Left ventricle myocardium superior (tissue), 1 donor: ENCODE measurements at regions not wholly inside any gene's neighbourhood (a gene's known extent, or its start where the extent isn't known, plus 50 kb on each side); places are given as distances from the start of the nearest gene placed in this dataset.
"Not testable (repeated sequence)": the region's sequence is repeated elsewhere in the genome, so short reads cannot be mapped to it uniquely, and the experiment has no call there.

ENCODE experiments used
- ATAC-seq: fragments of 200-7000 bp; cut with Tn5 transposase; one replicate; pipeline ENCODE4 v1.9.1; 2020; ENCODE audit warnings: mild to moderate bottlenecking, moderate library complexity
- DNase-seq: peaks from one replicate; pipeline ENCODE4 v3.0.0-alpha.2; 2020
- intact Hi-C: fragments of 100-400 bp; cut with micrococcal nuclease; formaldehyde crosslinking; loops from one replicate; pipeline ENCODE4 v1.11.0; 2022
- donor health status: DM: no; HTN: yes; CAD: no; lungs with severe emphysema.

DNA sequence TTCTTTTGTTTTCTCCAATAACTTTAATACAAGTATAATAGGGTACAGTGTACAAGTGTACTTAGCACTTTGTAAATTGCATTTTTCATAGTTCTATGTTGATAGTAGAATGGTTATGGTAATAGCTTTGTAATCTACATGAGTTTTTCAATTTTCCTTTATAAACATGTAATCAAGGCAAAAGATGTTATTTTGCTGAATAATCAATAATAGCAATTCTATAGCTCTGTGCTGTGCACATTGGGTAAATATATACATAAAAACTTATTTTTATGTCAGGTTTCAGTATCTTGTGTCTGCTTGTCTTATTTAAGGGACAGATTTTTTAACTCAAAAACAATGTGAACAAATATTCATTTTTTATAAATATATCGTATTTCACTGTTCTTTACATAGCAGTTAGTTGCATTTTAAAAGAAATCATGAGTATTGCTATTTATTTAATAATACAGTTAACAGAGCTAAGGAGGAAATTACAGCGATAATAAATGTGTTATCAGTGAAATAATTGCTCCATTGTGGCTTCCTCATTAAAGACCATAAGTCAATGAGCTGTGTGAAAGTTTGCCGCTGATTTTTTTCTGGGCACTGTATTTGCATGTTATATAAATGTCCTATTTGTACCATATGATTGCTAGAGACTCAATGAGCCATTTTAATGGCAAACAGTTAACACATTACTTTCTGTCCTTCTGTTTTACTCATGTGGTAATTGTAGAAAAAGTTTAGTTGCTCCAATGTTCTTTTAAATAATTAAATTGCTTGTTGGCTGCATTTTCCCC lies 214.6 kb upstream of the STAC start:
- intact Hi-C loops = no loop called here
- DNase-seq = no peak
- ATAC-seq = no peak

DNA sequence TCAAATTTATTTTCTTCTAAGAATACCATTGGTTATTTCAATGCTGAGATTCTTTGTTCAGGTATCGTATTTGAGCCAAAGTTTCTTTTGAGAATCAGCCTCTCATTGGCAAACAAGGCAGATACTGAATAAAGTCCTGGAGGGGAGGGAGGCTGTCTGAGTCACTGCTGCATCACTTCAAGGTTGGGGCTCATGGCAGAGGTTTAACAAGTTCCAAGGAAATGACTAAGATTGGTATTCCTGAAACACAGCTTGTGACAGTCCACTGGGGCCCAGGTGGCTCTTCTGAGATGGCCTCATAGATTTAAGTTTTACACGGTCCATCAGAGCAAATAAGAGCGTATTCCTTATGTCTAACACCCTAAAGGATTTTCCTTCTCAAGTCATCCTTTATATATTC lies 213.8 kb upstream of the STAC start:
- DNase-seq (no peak), ATAC-seq (no peak)
- intact Hi-C loops = no loop called here

DNA sequence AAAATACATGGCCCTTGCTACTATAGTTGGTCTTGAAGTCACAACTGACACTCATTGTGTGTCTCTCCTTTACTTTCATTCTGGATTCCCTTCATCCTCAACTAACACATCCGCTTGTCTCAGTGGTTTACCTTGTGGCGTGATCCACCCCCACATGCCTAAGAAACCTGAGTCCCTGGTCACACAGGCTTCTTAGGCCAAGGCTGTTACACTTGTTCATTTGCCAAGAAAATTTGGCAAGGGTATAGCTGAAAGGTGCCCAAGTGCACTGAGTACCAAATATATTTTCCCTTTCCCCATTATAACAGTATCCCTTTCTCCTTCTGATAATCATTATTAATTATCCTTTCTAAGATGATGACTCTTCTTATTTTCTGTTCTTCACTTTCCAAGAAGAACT lies 207.6 kb upstream of the STAC start:
- no peak for ATAC-seq
- DNase-seq = no peak
- intact Hi-C loops = no loop called here

DNA sequence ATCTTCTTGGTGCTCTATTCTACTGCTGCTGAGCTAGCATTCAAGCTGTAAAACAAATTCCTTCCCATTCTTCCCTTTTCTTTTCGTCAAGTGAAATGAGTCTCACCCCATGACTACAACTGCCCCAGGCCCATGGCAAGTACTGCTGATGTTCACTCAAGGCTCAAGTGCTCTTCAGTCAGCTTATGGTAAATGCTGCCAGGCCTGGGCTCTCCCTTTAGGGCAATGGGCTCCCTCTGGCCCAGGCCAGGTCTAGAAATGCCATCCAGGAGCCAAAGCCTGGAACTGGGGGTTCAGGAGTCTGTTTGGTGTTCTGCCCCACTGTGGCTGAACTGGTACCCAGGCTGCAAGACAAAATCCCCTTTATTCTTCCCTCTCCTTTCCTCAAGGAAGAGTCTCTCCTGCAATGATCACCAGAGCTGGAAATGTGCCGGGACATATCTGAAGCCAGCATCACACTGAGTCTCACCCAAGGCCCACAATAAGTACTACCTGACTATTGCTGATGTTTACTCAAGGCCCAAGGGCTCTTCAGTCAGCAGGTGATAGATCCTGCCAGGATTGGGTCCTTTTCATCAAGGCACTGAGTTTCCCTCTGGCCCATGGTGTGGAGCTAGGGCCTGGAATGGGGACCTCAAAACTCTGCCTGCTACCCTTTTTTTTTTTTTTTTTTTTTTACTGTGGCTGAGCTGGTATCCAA lies 205.0 kb upstream of the STAC start:
- intact Hi-C loops = no loop called here
- no peak for ATAC-seq
- DNase-seq = no peak

DNA sequence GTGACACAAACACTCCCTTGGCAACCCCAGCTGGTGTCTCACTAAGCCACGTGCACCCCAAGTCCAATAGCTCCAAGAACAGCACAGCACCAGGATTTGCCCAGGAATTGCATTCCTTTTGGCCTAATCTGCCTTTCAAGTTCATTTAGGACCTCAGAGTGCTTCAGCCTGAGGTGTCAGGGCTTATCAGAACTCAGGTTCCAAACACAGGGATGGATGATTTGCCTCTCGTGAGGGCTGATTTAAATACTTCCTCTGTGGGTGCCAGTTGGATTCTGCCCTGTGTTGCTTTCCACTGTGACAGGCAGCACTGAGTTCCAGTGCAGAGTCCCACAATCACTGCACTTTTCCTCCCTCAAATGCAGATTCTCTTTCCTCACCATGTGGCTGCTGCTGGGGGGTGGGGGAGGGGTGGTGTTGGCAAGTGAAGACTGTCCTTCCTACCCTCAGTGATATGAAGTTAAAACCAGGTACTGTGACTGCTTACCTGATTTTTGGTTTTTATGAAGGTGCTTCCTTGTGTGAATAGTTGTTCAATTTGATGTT lies 204.3 kb upstream of the STAC start:
- ATAC-seq (no peak), DNase-seq (no peak)
- intact Hi-C loops = no loop called here

DNA sequence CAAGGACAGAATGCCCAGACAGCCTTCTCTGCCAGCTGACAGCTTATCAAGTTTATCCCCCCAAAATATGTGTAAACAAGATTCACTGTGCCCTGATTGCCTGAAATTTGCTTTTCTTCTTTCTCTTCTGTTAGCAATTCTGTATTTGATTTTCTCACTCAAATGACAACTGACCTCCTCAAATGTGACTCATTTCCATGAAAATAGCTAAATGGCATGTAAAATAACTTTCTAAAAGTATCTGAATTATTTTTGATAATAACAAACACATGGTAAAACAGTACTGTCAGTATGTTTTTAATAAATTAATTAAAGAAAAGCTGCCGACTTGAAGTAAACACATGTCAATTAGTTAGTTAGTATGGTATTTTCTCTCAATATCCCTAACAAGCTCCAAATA lies 202.3 kb upstream of the STAC start:
- ATAC-seq = no peak
- intact Hi-C loops = no loop called here
- DNase-seq = no peak

DNA sequence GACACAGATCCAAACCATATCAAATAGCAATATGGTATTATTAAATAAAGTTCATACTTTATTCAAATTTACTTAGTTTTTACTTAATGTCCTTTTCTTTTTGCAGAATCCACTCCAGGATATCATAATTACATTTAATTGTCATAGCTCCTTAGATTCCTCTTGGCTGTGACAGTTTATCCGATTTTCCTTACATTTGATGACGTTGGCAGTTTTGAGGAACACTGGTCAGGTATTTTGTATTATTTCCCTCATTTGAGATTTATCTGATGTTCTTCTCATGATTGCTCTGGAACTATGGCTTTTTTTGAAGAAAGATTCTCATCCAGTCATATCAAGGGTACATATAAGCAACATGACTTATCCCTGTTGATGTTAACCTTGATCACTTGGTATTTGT lies 198.3 kb upstream of the STAC start:
- ATAC-seq (no peak), DNase-seq (no peak)
- intact Hi-C loops = no loop called here

DNA sequence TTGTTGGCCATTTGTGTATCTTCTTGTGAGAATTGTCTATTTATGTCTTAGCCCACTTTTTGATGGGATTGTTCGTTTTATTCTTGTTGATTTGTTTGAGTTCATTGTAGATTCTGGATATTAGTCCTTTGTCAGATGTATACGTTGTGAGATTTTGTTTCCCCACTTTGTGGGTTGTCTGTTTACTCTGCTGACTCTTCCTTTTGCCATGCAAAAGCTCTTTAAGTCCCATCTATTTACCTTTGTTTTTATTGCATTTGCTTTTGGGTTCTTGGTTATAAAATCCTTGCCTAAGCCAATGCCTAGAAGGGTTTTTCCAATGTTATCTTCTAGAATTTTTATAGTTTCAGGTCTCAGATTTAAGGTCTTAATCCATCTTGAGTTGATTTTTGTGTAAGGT lies 193.1 kb upstream of the STAC start:
- intact Hi-C loops, ATAC-seq, DNase-seq: not testable (repeated sequence)

DNA sequence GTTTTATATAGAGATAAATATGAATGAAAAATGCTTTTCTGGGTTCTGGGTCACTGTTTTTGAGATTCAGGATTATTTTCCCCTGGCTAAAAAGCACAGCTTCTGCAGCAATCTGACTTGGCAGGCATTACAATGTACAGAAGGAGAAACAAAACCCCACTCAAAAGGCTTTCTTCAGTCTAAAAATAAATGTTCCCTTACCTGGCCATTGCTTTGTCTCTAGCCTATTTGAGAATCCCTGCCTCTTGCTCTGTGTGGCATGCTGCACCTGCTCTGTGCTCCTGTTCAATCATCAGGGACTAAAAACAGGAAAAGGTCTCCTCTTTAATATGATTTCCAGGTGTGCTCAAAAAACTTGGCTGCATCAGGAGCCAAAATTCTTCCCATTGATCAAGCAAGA lies 187.4 kb upstream of the STAC start:
- no peak for DNase-seq
- intact Hi-C loops = no loop called here
- ATAC-seq = no peak

DNA sequence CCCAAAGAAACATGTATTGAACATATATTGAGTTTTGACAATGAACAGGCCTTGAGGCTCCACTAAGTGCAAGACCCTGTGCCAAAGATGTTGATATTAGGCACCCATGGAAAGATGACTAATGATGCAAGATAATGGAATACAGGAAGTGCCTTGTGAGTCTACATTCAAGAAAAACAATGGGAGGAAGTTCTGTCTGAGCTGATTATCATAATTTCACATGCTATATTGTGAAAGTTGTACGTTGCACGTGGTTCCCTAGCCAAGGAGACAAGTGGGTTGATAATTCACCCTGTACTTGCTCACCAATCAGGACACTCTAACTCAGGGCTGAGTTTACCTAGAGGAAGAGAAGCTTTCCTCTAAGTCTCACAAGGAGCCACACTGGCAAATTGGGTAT lies 186.9 kb upstream of the STAC start:
- intact Hi-C loops = no loop called here
- DNase-seq = no peak
- peak; percentile 38 for ATAC-seq

DNA sequence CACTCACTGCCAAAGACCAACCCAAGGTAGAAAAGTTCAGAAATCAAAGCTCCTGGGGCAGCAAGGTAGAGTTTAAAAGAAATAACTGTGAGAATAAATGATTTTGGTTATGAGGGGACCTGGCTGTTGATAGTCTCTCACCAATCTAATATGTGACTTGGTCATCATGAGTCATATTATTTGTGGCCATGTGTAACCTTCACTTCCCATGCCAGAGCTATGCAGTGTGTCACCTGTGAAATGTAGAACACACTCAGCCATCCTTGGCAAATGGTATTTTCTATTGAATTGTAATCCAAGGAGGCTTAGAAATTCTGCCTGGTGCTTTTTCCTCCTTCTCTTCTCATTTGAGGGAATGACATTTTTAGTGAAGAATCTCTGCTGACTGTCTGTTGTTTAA lies 184.2 kb upstream of the STAC start:
- intact Hi-C loops = no loop called here
- DNase-seq (no peak), ATAC-seq (no peak)

DNA sequence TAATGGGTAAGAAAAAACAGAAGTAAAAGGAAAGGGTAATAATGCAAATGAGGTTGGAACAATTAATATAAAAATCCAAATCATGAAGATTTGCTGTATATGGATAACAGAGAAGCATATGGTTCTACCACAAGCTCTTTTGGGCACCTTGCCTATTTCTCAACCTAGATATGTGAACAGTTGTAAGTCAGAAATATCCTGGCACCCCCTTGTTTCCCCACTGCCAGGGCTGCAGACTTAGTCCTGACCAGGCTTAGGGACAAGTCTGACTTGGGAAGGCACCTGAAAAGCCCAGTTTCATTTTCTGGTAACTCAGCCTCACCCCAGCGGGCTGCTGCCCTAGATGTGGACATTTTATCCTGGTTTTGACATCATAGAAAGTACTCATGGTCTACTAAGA lies 183.2 kb upstream of the STAC start:
- intact Hi-C loops = no loop called here
- ATAC-seq (no peak), DNase-seq (no peak)

DNA sequence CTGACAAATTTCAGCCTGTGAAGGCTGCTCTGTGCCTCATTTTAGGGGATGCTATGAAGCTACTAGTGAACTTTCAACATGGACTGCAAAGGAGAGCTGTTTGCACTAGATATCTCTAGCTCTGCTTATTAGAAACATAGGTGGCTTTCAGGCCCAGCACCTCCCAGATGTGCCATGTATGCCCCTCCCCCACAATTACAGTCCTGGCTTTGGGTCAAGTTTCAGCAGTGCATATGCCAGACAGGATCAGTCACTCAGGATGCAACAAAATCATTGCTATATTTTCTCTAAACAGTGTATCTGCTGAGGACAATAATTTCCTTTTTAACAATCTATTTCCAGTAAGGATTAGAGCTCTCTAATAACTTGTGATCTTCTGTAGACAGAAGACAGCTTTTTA lies 178.8 kb upstream of the STAC start:
- intact Hi-C loops = no loop called here
- ATAC-seq = no peak

DNA sequence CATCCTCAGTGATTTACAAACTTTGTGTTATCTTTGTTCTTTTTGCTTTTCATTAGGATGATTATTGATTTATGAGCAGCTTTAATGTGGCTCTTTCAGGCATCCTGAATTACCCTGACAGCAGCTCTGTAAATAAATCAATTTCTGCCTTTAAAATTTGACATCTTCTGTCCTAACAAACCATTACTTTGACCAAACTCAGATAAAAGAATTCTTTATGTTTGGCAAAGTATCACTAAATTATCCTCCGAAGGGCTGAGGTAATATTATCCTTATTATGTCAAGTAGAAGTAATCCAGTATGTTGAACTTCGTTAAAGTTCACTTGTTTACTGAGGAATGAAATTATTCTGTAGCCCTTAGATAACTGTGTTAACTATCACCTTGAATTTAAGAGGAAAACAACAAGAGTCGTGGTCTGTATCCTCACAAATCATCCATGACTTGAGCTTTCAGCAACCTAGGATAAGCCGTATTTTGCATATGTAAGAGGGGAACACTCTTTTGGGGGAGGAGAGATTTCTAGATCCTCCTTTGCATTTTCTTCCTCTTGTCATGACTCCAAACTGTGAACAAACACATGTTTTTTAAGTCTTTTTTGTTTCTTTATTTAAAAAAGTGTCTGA lies 173.2 kb upstream of the STAC start:
- DNase-seq (no peak), ATAC-seq (no peak)
- intact Hi-C loops = no loop called here

More for the DNA sequence above, 178.8 kb upstream of the STAC start:
- no peak for DNase-seq

DNA sequence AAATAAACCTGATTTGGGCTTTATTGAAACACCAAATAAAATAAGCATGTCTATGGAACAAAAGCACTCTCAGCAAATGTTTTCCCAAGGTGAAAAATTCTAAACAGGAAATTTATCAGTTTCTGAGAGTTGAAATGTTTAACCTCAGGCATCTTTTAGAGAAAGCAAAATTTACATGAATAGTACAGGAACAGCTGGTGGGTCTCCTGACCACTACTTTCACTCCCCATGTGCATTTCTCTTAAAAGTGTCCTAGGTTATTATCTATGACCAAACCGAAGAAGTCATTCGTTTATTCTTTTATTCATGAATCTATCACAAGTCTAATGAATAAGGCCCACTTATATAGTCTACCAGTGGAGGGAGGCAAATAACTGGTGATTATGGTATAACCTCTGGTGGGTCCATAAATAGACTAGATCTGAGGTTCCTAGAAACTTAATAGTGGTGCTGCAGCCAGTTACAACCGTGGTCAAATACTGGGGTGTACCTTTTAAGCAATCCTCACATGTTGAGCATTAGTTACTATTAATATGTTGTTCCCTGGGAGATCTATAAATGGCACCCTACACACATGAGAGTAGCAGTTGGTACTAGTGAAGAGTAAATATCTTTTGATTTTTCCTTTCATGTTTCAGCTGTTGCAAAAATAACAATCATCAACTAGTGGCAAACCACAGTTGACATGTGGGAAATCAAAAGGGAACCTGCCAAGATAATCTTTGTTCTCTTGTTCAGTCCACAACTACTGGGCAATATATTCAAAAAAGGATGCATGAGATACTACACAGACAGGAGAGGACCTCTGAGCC lies 169.3 kb upstream of the STAC start:
- ATAC-seq (no peak), DNase-seq (no peak)
- intact Hi-C loops = no loop called here

DNA sequence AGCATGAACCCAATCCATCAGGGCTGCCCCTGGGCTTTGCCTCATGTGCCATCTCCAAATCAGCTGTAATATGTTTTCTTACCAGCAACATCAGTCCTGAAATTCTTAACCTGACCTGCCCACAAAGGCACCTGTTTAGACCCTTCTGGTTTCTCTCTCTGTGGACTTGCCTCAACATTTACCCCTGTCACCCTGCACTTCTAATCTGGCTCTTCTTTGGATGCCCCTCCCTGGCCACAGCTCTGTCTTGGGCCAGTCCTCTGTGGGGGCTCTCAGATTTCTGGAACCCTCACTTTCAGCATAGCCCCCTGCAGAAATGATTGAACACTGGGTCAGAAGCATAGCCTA lies 168.7 kb upstream of the STAC start:
- intact Hi-C loops = no loop called here
- ATAC-seq = no peak
- DNase-seq = no peak

DNA sequence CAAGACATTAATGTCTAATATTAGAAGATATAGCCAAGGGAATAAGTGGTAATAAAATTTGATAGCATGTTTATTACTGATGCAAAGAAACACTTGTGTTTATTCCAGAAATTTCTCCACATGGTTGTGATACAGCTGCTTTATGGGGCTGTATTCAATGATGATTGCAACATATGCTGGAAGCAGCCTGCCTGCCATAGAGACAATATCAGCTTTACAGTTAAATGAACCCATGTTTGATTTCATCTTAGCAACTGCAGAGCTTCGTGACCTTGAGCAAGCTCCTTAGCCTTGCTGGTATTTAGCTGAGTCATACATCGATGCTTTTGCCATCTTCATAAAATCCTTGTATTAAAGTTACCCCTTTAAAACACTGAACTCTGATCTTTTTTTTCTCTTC lies 168.1 kb upstream of the STAC start:
- ATAC-seq (no peak), DNase-seq (no peak)
- intact Hi-C loops = no loop called here

DNA sequence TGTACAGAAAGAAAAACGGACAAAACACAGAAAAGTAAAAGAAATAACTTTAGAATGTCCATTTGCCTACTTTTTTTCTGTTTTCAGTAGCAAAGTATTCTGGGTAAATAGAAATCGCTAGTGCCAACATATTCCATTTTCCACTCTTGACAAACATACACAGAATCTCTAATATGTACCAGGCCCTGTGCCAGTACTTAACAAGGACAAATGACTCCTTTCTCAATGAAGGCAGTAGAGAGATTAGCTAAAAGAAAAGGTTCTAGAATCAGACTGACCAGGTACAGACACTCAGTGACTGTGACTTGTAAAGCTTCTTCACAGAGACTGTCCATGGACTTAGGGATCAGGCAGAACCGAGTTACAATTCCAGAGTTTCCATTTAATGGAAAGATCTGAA lies 165.8 kb upstream of the STAC start:
- no peak for ATAC-seq
- DNase-seq = no peak
- intact Hi-C loops = no loop called here

DNA sequence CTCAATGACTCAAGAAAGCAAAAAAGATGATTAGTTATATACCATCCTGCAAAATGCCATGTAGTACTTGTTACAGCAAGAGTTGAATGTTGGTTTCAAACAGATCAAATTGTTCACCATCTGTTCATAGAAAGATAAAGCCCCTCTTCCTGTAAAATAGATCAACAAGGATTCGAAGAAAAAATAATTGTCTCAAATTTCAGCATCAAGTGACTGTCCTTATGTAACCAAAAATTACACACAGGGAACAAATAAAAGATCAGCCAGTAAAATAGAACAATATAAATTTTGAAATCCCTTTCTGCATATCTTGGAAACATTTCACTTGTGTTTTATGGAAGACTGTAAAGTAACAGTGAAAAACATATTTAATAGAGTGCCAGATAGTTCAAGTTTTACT lies 165.1 kb upstream of the STAC start:
- intact Hi-C loops = no loop called here
- ATAC-seq (no peak), DNase-seq (no peak)

DNA sequence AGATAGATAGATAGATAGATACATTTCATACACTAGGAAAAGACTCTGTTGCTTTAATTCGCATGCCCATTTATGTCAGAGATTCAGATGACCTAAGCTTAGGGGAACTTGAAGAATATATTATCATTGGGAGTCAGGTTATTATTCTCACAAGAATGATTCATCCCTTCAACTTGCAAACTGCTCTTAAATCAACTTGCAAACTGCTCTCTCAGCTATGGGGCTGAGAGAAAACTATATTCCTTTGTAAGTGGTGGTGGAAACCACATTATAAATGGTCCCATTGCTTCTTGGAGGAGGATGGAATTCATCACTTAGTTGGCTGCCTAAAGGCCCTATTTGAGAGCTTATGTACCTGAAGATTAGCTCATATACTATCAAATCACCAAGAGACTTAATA lies 160.9 kb upstream of the STAC start:
- DNase-seq (no peak), ATAC-seq (no peak)
- intact Hi-C loops = no loop called here
